RCC 7860 (cell line): ENCODE measurements at regions not wholly inside any gene's neighbourhood (a gene's known extent, or its start where the extent isn't known, plus 50 kb on each side); places are given as distances from the start of the nearest gene placed in this dataset.
"Not testable (repeated sequence)": the region's sequence is repeated elsewhere in the genome, so short reads cannot be mapped to it uniquely, and the experiment has no call there.

Experiments used
- DNase-seq: peaks from one replicate; pipeline ENCODE4 v3.0.0-alpha.2; 2015; ENCODE audit warnings: low spot score
- FAIRE-seq: peaks from 2 replicates; lab custom pipeline; 2012; peaks lifted over from hg19 to GRCh38; lab: Jason Lieb, UNC

DNA sequence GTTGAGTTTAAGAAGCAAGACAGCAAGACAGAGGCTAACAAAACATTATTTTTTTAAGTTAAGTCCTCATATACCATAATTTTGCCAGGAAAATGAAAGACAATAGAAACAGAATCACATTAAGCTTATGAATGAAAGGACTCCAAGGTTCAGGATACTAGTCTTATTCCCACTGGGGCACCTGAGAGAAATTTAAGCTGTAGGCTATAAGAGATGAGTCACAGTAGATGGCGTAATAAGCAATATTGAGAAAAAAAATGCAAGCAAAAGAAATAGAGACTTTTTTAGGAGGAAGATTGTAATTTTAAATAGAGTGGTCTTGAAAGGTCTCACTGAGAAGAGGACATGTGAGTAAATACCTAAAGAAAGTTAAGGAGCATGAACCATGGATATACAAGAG, 57.1 kb upstream of the KIF2B start:
- no peak for DNase-seq
- no peak for FAIRE-seq

DNA sequence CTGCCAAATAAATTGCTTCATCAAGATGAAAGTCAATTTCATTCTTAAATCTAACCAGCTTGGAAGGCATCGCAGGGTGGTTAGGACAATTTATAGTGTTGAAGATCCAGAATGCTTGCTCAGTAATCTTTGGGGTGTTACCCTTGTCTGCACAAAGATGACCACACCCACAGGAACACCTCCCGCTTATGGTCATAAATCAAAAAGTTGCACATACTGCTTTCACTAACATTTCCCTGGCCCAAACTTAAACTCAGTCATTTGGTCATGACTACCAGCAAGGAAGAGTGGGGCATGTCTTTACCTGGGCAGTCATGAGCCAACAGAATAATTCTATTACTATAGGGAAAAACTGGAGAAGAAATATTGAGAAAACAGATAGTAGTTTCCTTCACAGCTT, 57.6 kb upstream of the KIF2B start:
- FAIRE-seq (no peak), DNase-seq (no peak)

DNA sequence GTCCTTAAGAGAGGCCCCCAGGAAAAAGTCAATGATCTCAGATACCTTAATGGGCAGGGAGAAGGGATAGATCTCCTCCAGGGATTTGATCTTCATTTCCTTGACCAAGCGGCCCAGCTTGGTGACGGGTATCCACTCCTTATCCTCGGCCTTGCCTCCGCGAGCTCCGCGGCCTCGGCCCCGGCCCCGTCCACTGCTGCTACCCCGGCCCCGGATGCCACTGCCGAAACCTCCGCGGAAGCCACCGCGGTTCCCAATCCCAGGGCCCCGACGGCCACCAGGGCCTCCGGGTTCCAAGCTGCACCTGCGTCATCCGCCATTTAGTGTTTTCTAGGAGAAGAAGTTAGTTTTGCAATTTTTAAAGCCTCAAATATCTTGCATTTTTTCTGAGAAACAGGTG, 65.2 kb upstream of the KIF2B start:
- DNase-seq (no peak), FAIRE-seq (no peak)

DNA sequence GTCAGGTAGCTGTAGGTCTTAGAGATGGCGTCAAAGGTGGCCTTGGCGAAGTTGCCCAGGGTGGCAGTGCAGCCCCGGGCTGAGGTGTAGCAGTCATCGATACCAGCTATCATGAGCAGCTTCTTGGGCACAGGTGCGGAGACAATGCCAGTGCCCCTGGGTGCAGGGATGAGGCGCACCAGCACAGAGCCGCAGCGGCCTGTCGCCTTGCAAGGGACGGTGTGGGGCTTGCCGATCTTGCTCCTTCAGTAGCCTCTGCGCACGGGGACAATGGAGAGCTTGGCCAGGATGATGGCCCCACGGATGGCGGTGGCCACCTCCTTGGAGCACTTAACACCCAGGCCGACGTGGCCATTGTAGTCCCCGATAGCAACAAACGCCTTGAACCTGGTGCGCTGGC, 65.6 kb upstream of the KIF2B start:
- FAIRE-seq, DNase-seq: not testable (repeated sequence)

DNA sequence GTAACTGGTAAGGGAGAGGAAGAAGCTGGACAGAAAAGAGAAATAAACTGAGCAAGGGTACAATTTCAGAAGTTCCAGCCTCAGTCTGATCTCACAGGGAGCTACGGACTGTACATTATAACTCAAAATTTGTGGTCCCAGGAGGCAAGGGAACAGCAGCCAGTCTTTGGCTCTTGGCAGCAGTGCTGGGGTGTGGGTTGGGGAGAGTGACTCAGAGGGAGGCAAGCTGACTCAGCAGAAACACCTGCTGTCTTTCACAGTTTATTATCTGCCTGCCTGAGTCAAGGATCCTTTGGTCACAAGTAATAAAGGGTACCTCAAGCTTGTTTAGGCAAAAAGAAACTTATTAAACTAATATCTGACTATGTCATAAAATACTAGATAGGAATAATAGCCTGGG, 73.5 kb upstream of the KIF2B start:
- peak; percentile 89 for FAIRE-seq
- DNase-seq = peak; percentile 32

DNA sequence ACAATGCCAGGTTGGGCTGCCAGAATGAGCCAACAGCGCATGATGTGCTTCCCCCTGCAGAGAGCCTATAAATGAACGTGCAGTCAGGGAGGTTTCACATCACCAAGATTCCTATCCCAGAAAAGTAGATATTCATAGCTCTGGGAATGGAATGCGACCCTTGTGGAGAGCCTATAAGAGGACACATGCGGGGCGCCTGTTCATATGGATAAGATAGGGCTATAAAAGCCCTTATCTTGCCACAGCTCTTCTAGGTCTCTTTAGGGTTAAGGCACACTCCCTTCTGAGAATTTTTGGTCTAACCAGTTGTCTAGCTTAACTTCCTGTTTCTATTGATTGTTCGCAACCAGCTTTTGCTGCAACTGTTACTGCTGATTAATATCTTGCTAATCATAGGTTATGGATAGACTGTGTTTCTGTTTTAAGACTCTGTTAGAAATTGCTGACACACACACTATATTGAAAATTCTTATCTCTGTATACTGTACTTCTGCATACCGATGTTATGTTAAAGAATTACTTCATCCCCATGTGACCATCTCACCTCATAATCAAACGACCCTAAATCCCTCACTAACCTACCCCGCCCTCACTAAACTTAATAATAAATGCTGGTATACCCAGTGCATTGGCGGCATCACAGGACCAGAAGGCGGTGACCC, 74.4 kb upstream of the KIF2B start:
- not testable (repeated sequence) for FAIRE-seq, DNase-seq

DNA sequence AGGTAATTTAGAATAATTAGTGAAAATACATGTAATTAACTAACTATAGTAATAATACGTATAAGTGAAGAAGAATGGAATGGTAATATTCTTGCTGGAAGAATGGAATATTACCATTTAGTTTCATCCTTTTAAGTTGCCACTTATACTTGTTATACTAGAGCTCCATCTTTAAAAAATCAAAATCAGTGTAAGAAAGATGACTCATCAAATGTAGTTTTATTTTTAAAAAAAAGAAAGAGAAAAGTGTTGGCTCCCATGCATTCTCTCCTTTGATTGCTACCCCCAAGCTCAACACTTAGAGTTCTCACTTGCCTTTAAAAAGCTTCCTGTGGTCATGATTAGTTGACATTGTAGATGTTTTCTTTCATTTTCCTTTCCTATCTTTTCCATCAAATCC, 82.4 kb upstream of the KIF2B start:
- FAIRE-seq = peak; percentile 51
- DNase-seq = no peak

DNA sequence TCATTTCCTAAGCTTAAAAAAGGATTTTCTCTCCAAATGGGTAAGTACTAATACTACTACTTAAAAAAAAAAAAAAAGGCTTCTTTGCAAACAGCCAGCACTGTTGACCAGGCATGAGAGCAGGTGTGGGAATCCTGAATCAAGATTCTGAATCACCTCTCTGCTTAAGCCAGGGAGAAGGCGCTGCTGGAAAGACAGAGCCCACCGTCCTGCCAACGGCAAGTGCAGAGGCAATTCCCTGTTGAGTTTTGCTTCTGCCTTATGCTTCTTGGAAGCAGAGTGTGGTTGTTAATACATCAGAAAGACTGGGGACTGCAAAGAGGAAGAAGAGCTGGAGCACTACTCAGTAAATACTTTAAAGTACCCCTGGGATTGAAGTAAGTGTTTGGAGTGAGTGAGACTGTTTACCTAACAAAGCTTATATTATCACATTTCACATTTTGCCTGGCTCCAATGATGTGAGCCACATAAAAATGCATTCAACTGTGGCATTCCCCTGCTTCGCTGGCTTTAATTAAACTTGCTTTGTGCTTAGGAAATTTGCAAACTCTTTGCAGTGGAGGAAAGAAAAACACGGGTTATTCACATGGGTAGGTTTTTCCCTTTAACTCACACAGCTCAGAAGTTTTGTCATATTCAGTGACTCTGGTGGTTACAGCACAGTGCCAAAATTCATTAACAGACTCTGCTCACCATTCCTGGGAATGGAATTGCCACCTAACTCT, 86.0 kb upstream of the KIF2B start:
- DNase-seq = peak; percentile 22
- peak; percentile 89 for FAIRE-seq

DNA sequence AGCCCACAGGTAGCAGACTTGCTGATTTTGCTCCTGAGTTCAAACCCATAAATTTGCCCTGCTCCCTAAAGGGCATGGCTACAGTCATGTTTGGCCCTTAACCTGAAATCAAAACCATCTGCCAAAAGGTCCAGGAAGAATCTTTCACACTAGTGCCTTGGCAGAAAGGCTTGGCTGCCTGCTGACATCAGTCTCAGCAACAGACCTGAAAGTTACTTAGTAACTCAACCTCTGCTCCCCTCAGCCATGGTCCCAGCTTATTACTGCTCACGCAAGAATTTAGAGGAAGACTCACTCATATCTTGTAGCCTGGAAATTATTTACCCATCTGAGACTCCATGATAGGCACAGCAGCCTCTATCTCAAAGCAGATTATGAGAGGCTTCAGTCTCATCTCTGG, 98.0 kb upstream of the KIF2B start:
- DNase-seq (peak; percentile 97), FAIRE-seq (peak; percentile 99)

DNA sequence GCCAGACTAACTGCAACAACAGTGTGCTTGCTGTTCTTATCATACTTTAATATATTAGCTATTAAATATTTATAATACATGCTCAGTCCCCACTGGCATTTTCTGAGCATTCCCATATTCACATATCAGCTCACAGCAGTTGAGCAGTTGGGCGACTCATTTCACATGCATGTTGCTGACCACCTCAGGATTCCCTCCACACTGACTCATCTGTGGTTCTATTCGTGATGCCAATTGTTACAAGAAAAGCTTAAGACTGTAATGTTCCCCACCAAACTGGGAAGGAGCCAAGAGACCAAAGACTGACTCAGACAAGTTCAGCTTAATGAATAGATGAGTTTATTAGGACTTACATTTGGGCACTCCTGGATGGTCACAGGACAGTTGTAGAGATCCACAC, 100.3 kb upstream of the KIF2B start:
- peak; percentile 100 for DNase-seq

DNA sequence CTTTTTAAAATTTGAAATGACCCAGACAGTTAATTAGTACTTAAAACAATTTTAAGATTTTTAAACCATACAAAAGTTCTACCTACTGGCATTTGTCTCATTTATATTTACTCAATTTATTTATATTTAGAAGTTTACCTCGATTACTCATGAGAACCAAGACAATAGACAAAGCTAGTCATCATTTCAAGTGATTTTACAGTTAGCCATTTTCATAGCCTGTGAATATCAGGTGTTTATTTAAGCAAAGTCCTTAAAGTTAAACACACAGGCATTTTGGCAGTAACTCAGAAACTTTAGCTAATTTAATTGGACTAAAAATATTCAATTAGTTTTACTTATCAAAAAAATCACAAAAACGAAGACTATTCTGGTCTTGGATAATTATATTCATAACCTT, 101.6 kb upstream of the KIF2B start:
- DNase-seq (peak; percentile 16), FAIRE-seq (no peak)

More for the DNA sequence above, 100.3 kb upstream of the KIF2B start:
- peak; percentile 100 for FAIRE-seq

DNA sequence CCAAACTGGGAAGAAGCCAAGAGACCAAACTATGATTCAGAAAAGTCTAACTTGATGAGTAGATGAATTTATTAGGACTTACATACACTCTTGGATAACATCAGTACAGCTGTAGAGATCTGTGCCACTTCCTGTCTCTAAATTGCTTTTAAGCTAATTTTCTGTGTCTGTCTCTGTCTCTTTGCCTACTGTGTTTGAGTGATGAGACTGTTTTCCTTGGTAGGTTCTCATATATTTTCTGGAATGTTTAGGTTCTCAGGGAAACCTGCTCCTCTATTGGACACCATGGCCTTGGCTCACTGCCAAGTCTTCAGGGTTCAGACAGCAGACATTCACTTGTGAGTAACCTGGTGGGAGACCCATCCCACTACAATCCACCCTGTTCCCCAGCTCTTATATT, 103.5 kb upstream of the KIF2B start:
- FAIRE-seq (peak; percentile 8), DNase-seq (peak; percentile 41)

DNA sequence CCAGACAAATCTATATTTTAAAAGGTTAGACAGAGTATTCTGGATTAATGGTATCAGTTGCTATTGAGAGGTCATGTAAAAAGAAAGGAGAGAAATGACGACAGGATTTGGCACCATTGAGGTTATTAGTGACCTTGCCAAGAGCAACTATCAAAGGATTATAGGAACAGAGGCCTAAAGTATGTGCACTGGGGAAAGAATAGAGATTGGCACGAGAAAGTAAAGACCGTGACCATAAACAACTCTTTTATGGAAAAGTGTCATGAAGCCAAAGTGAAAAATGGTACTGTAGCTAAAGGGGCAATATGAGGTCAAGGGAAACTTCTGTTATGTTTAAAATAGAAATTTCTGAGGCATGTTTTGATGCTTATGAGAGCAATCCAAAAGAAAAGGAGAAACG, 115.2 kb upstream of the KIF2B start:
- DNase-seq = no peak
- no peak for FAIRE-seq

DNA sequence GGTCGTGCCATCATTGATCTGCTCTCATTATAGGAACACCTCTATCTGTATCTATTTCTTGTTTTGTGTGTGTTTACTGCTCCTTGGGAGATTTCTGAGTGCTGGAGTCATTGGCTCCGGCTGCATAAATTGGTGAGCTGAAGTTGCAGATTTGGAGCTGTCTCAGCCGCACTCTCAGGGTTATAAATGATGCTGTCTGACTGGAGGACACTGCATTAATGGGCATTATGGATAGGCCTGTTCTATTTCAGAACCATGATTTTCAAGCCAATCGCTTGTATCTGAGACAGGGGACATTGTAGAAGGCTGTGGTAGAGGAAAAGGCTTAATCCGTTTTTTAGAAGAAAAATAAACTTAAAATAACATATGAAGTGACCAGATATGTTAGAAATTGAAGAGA, 126.4 kb upstream of the KIF2B start:
- DNase-seq (no peak), FAIRE-seq (no peak)

DNA sequence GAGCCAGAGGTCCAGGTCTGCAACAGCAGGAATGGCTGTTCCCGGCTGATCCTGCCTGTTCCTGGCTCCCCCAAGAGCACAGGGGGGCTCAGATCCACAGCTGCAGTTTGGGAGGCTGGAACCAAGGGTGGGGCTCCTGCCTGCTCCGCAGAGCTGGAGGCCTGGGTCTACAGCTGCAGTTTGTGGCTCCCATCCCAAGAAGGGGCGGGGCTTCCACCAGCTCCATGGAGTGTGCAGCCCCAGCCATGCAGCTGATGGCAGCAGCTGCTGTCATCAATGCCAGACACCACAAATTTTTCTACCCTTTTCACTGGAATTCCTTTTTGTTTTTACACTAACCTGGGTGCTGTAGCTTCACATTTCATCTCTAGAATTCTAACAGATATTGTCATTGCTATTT, 135.4 kb upstream of the KIF2B start:
- DNase-seq (no peak), FAIRE-seq (no peak)

DNA sequence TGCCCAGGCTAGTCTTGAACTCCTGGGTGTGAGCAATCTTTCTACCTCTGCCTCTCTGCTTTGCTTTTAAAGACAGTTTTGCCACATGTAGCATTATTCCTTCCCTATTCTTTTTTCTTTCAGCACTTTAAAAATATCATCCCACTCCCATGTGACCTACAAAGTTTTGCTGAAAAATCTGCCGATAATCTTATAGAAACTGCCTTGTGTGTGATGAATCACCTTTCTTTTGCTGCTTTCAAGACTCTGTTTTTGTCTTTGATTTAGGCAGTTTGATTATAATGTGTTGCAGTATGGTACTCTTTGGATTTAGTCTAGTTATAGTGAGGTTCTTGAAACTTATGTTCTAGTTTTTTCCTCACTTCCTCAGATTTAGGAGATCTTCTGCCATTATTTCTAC, 142.0 kb upstream of the KIF2B start:
- FAIRE-seq = no peak
- DNase-seq = no peak

DNA sequence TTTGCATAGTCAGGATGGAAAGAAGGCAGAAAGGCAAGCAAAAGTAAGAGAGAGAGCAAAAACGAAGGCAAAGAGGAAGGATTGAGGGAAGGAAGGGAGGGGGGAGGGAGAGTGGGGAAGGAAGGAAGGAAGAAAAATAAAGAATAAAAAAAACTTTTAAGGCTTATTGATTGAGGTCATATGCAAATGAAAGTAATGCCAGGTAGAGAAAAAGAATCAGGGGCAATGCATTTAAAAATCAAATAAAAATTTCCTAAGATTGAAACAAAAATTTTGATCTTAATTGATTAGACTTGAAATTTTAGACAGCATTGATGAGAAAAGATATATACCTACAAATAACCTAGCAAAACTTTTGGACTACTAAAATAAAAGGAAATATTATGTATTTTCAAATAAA, 153.9 kb upstream of the KIF2B start:
- FAIRE-seq (no peak), DNase-seq (no peak)

DNA sequence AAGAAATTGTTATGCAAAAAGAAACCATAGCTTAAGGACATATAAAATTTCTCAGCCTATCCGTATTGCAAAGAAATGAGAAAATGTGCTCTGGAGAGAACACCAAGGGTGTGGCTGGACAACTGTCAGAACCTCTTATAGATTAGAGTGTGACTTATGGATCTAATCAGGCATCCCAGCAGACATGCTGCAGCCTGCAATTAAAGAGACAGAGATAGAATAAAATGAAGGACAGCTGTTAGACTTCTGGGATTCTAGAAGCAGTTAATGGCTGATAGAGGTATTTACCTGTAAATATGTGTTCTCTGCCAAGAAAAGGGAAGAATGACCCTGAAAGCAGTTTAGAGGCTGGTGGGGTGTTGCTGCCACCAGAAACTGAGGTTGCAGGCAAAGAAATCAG, 160.1 kb upstream of the KIF2B start:
- no peak for DNase-seq
- FAIRE-seq = no peak

DNA sequence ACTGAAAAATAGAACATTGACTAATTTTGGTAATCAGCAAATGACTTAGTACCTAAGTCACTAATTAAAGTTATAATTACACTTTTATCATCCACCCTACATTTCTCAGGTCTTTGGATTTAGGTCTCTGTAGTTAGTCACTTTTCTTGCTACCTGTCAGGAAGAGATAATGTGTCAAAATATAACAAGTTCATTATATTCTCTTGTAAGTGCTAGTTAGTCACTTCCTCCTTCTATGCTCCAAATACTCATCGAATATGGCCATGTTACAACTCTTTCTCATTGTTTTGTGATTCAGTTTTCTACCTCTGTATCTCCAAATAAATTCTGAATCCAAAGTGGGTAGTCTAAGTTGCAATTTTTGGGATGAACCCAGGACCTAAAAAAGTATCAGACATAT, 163.5 kb upstream of the KIF2B start:
- no peak for DNase-seq
- no peak for FAIRE-seq

DNA sequence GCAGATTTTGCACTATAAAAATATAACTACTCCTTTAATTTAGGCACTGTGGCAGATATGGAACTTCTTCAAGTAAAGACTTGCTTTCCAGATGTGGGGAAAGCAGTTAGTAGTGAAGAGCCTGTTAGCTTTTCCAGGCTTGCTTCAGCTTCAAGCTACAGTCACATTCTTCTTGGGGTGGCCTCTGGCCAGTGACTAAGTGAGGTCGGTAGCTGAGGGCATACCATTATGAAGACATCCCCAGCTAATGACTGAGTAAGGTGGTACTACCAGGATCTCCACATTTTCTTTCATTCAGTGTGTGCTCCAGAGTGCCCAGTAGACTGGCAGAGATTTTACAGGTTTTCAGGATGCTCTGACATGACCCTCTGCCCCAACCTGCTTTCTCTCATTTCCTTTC, 167.1 kb upstream of the KIF2B start:
- FAIRE-seq = no peak
- peak; percentile 13 for DNase-seq

DNA sequence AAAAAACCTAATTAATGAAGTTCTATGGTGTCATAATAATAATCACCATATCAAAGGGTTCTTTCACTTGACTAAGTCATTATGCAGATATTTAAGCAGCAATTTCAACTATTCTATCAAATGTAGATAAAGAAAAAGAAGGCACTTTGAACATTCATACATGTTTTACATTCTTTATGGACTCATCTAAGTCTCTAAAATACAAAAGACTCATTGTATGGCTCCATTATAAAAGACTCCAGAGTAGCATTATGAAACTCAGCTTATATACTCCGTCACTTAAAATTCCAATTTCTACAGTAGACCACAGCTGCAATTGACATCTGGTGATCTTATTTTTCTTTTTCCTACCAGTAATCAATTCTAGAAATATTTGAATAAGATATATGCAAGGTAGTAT, 173.5 kb upstream of the KIF2B start:
- DNase-seq (no peak), FAIRE-seq (no peak)

DNA sequence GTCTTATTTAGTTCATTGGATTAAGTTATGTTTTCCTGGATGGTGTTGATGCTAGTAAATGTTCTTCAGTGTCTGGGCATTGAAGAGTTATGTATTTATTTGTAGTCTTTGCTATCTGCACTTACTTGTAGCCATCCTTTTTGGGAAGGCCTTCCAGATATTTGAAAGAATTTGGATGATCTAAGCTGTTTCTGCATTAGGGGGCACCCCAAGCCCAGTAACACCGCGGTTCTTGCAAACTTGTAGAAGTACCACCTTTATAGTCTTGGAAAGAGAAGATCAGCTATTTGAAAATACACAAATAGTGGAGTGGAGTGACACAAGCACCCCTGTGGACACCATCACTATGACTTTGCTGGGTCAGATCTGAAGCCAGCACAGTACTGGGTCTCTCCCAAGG, 175.9 kb upstream of the KIF2B start:
- no peak for DNase-seq
- FAIRE-seq = no peak

DNA sequence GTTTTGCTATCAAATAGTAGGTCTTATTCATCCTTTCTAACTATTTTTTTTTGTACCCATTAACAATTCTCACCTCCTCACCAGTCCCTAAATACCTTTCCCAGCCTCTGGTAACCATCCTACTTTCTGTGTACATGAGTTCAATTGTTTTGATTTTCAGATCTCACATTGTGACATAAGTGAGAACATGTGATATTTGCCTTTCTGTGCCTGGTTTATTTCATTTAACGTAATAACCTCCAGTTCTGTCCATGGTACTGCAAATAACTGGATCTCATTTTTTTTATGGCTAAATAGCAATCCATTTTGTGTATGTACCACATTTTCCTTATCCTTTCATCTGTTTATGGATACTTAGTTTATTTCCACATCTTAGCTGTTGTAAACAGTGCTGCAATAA, 181.9 kb upstream of the KIF2B start:
- DNase-seq (no peak), FAIRE-seq (no peak)
